HG02571 (cell line): ENCODE measurements at regions not wholly inside any gene's neighbourhood (a gene's known extent, or its start where the extent isn't known, plus 50 kb on each side); places are given as distances from the start of the nearest gene placed in this dataset.
"Not testable (repeated sequence)": the region's sequence is repeated elsewhere in the genome, so short reads cannot be mapped to it uniquely, and the experiment has no call there.

Experiments used
- ATAC-seq: cut with Tn5 transposase; IDR thresholded peaks from one replicate; pipeline ENCODE4 v1.9.1; 2021; ENCODE audit warnings: mild to moderate bottlenecking, moderate library complexity; ENCODE audit not compliant: unreplicated experiment

DNA sequence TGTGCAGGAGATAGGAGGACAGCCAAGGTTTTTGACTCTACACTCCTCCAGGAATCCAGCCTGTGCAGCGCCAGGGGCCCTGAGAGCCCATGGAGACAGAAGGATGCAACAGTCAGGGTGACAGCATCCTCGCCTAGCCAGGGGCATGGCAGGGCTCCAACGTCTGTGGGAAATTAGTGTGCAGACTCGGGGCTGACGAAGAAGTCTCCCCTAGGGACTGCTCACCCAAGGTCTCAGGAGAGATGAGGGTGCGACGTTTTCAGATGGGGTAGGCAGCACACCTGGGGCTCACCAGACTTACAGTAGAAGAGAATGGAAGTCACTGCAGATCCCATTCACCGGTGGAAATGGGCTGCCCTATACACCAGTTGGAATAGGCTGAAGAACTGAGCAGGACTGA lies 241.7 kb downstream of the SETD4 start:
- ATAC-seq = no peak

DNA sequence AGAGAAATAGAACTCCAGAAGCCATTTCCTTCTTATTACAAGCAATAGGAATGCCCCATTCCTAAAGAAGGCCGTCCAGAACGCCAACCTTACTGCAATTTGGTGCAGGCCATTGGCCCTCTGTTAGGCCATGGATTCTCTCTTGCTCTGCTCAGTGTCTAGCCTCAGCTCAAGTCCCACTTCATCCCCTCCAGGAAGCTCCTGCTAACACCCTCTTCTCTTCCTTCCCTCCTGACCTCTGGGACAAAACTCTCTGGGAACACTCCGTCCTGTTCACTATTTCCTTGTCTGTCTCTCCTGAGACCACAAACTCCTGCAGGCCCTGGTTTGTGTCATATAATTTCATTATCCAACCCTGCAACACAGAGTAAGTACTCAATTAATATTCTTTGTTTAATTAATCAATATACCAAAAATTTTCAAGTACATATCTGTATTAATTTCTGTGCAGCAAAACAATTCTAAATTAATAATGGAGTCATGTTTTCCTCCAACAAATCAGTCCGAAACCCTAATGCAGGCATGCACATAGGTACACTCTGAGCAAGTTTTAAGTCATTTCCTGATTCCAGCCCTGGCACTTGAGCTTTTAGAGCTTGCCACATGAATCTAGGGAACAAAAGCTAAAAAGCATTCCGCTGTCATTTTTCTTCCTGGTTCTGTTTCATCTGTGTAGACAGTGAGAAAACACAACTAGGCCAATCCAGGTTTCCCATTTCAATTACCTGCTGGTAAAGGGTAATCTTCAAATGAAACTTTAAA lies 245.3 kb downstream of the SETD4 start:
- no peak for ATAC-seq

DNA sequence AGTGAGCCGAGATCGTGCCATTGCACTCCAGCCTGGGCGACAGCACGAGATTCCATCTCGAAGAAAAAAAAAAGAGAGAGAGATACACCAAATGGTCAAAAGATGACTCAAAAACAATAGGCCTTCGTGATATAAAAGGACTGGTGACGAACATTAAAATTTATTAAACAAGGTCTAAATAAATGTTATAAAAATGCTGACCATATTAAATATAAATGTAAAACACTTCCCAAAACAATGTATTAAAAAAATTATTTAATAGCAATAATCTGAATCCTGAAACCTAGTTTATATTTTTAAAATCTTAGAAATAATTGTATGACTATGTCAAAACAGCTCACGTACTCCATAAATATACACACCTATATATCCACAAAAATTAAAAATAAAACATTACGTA lies 247.6 kb downstream of the SETD4 start:
- no peak for ATAC-seq

DNA sequence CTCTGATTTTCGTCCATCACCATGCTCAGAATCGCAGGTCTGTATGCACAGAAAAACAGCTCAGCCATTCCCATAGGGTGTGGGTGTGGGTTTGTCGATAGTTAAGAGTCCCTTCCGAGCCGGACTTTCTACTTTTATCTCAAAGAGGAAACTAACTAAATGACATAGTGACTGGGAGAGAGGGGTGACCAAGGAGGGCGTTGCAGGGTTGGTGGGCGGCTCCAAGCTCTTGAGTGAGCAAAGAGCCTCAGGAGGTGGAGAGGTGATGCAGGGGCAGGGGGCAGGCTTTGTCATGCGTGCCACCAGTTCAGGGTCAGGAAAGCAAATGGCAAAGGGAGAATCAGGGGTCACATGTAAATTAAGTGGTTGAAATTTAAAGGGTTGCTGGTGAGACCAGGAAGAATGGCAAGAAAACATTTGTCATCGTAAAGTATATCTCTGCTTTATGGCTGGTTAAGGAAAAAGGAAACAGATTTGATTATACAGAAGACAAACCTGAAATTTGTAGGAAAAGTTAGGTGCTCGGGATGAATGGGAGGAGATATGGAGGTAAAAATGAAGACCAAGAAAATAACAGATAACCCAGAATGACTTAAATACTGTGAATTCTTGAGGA lies 249.0 kb downstream of the SETD4 start:
- no peak for ATAC-seq

DNA sequence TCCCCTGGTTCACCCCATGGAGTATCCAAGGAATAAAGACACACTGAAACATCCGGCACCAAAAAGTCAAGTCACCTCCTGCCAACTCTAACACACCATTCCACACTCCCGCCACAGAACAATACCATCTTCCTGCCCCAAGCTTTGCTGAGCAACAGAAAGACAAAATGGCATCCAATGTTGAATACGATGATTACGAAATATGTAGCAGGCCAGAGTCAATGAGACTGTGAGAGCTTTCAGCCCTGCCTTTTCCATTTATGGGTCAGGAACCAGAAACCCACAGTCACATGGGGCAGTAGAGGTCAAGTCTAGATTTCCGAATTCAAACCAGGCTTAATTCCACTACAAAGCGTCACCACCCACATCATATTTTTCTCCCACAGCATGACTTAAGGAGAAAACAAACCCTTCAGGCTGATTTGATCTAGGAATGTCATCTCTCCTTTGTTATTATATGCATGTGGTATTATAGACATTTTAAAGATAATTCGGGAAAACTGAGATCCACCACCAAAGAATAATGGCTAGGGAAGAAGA lies 249.8 kb downstream of the SETD4 start:
- no peak for ATAC-seq

DNA sequence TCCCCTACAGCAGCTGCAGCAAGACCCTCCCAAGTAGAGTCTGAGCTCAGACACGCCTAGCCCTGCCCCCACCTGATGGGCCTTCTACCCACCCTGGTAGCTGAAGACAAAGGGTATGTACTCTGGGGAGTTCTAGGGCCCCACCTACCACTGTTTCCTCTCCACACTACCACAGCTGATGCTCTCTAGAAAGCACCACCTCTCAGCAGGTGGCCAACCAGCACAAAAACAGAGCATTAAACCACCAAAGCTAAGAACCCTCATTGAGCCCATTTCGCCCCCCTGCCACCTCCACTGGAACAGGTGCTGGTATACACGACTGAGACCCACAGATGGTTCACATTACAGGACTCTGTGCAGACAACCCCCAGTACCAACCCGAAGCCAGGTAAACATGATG lies 258.9 kb downstream of the SETD4 start:
- no peak for ATAC-seq

DNA sequence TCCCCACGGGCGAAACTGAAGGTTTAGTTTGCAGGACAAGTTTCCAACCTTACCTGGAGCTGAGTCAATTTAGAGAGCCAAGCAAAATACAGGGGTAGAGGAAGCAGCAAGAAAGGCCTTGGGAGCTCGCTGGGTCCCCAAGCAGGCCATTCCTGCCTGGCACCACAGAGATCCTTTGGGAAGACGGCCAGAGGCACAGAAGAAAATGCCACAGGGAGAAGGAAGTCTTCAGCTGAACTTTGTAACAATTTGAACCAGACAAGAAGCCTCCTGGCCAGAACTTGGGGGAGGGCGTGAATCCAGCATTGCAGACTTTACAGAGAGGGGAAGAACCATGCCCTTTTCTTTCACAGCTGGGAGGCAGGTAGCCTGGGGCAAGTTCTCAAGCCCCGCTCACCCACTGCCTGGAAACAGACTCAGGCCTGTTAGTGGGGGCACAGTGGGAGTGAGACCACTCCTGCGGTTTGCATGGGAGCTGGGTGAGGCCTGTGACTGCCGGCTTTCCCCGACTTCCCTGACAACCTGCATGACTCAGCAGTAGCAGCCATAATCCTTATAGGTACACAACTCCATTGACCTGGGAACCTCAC lies 259.4 kb downstream of the SETD4 start:
- not testable (repeated sequence) for ATAC-seq

DNA sequence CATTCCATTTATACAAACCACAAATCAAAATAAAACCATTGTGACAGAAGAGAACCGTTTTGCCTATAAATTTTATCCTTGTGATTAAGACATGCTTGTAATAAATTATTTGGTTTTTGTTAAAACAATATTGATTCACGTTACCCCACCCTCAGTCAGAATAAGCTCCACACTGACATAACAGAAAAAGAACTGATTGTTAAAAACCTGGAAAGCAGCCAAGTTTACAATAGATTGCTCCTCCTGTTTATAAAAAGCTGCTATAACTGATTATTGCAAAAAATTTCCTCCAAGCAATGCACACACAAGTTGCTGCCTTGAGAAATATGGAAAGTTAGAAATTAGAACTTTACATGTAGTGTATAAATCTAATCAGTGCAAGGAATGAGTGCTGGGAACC lies 263.5 kb downstream of the SETD4 start:
- no peak for ATAC-seq

DNA sequence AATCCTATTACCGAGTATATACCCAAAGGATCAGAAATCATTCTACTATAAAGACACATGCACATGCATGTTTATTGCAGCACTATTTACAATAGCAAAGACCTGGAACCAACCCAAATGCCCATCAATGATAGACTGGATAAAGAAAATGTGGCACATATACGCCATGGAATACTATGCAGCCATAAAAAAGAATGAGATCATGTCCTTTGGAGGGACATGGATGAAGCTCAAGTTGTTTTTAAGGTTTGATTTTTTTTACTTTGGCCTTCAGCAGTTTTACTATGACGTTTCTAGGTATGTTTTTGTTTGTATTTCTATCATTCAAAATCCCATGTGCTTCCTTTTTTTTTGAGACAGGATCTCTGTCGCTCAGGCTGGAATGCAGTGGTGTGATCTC lies 265.8 kb downstream of the SETD4 start:
- ATAC-seq = not testable (repeated sequence)

DNA sequence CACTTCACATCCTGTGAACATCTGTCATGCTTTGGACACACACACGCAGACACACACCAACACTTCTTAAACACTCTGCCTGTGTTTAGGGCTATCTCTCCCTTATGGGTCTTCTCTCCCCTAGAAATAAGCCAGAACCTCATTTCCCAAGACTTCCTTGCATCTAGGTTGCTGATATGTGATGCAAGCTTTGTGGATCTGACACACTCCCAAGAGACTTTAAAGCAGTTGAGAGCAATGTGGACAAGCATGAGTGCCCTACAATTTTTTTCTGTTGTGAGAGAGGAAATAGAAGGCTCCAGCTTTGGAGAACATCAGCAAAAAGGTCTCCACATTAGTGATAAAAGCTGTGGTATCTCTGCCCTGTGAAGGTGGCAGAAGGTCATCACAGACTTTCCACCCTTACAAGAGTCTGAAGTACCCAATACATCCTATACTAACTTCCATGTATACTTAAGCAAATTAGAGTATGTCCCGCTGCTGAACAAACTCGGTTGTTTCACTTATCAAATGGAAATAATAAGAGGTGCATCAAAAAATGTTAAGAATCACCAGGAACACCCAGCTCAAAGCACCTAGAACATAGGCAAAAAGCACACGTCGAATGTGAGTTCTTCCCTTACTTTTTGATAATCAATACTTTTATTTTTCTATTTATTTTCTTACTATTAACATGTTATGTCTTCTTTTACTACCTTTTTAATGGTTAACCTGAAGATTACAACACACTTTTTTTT lies 267.6 kb downstream of the SETD4 start:
- no peak for ATAC-seq

DNA sequence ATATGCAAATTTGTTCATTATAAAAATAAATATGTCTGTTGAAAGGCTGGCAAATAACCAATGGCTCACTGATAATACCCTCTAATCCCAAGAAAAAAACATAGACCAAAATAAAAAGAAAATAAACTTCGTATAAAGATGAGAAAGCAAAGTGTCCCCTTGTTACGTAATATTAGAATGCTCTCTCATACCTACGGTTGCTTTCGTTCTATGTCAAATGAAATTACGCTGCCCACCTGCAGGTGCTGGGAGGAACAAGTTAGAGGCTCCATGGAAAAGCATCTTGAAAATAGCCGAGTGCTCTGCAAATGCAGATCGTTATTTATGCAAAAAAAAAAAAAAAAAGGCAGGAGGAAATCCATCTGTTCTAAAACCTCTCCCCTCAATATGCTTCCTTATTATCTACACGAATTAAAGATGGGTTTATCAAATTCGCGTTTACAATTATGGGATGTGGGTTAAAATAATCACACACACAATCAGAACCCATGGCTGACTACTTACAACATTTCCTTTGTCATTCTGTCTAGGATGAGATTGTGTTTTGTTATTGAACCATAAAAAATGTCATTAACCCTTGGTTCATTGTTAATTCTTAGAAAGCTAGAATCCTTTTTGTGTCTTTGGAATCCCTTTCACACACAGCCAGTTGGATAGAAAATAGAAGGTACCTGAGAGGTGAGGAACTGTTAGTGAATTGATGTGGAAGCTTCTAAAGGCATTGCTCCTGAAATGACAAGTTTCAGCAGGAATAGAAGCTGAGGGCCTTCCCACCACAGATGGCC lies 268.6 kb downstream of the SETD4 start:
- no peak for ATAC-seq

DNA sequence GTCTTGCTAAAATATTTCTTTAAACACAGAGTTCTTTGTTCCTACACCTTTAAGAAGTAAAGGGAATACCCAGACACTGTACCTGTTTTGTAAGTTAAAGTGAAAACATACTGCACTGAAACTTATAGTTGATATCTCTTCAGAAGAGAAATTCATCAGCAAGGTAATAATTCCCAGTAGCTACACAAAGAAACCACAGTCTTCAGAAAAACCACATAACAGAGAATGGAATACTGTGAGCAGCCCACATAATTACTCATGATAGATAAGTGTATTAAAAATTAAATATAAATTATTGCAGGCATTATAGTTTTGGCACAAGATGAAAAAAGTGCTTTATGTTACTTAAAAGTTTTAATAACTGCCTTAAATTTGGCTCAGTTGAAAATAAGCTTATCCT lies 276.6 kb downstream of the SETD4 start:
- no peak for ATAC-seq

DNA sequence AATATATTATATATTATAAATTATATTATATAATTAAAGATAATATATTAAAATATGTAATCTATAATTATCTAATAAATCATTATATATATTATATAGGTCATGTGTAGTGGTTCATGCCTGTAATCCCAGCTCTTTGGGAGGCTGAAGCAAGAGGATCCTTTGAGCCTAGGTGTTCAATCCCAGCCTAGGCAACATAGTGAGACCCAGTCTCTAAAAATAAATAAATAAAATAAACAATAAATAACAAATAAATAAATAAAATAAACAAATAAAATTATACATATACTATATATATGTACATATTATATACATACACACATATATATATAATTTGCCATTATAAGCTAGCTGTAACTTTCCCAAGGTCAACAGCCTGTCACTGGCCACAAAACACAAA lies 277.7 kb downstream of the SETD4 start:
- no peak for ATAC-seq

DNA sequence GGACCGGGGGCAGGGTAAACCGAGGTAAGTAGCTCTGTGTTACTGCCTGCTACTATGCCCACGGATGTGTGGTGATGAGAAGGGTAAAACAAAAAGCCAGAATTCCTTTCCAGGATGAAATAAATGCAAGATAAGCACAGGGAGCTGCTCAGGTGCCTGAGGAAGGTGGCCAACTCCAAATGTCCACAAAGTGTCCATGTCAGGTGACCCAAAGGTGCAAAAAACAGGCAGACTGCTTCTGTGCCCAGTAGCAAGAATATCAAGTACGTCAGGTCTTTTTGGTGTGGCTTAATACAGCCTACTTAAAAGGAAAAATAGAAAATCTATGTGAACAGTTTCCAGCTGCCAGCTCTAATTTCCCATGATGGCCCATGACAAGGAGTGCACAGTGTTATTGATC lies 279.3 kb downstream of the SETD4 start:
- no peak for ATAC-seq

DNA sequence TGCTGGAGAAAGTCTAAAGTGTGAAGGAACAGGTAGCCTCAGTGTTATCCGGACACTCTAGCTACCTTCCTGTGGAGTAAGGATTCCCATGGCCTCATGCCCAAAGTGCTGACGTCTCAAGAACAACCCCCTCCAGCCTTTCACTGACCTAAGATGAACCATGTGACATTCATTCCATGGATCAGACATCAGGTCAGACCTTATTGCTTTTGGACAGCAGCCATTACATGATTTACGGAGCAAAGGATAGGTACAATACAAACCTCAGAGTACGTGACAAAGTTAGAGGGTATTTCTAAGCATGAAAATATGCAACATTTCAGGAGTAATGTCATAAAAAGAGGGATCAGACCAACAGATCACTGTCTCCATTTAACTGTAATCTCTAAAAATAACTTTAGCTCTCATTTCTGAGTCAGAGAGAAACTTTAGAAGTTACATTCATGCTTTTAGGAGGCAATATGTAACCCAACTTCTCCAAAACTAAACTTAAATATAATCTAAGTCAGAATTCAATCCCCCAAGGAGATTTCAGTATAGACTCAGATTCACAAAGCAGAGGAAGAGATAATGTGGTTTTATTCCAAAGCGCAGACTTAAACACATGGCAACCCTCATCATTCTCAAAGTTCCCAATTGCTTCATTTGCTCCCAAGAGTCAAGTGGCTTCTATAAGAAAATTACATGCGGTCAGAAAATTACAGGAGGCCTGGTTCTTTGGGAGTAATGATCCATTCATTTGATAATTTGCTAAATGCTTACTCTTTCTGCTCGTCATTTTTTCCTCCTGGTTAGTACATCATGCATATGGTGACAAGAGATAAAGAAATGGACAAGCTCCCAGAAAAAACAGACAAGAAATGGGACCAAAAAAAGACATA lies 280.4 kb downstream of the SETD4 start:
- no peak for ATAC-seq

DNA sequence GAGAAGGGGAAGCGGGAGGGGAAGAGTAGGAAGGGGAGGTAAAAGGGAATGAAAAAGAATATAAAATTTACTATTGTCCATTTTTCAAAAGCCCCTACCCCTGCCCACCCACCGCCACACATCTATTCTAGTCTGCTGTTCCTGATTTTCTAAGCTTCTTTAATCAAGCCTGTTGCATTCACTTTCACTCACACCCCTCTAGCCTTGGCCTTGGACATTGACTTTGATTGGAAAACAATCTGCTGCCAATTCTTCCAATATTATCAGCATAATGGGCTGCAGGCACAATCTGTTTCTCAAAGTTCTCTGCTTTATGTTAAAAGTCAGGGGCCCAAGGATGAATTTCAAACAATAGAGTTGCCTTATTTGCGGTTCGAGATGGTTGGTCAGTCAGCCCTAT lies 281.2 kb downstream of the SETD4 start:
- no peak for ATAC-seq

DNA sequence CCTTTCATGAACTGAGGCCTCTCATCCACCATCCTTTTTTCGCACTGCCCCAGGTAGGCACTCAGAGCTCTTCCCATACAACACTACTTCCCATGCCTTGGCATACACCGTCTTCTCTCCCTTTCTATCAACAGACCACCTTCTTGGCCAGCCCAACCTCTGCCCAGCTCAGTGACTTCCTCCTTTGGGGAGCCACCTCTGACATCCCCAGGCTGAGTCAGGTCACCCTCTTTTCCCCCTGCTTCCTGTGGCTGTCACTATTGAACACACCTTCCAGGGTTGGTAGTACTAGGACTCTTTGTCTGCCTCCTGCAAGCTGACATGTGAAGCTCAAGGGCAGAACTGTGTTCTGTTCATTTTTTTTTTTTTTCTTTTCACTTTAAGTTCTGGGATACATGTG lies 283.2 kb downstream of the SETD4 start:
- no peak for ATAC-seq

DNA sequence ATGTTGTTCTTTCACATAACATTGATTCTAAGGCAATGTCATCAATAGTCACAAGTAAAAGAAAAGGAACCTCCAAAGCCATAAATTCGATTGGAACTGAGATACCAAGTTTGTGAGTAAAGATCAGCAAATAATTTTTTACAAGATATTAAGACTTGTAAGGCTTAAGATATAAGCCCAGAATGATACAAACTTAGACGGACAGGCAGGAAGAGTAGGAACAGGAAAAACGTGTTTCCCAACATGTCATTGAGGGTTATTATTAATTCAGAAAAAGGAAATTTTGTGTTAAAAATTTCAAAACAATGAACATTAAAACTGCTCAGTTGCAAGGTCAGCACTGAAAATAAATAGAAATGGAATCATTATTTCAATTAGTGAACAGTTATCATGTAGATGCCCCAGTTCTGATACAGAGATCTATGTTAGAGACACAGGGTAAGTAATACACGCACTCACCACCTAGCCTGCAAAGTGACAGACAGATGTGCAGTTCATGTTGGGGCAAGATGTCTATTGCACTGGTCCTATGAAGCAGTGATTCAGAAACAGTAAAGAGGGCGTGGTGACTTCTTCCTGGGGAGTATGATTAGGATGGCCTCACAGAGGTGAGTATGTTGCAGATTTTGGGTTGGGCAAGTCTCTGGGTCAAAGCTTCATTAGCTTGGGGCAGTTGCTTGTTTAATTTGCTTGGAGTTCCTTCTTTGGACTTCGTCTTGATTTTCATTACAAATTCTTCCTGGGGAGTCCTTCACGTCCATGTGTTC lies 284.4 kb downstream of the SETD4 start:
- no peak for ATAC-seq
